ENCODE measurements at regions not wholly inside any gene's neighbourhood (a gene's known extent, or its start where the extent isn't known, plus 50 kb on each side); places are given as distances from the start of the nearest gene placed in this dataset.
"Not testable (repeated sequence)": the region's sequence is repeated elsewhere in the genome, so short reads cannot be mapped to it uniquely, and the experiment has no call there.

GRCh38 chr21:9573528-9573927 lies 947.9 kb upstream of the TPTE start:
- TF ChIP-seq CTCF, POLR2A (IDR thresholded peaks at IDR 0.05): not testable (repeated sequence)
